GM12892 (cell line): ENCODE measurements at regions not wholly inside any gene's neighbourhood (a gene's known extent, or its start where the extent isn't known, plus 50 kb on each side); places are given as distances from the start of the nearest gene placed in this dataset.

Experiments used
- DNase-seq: peaks from one replicate; pipeline ENCODE4 v3.0.0; 2011; ENCODE audit not compliant: insufficient read length
- FAIRE-seq: peaks from 2 replicates; lab custom pipeline; 2011; peaks lifted over from hg19 to GRCh38; lab: Jason Lieb, UNC
- POLR2A ChIP-seq: IDR thresholded peaks from 2 replicates; pipeline ENCODE4 v1.6.1; 2011; ENCODE audit warnings: low read depth, low read length, control low read depth
- POLR2AphosphoS5 ChIP-seq: IDR thresholded peaks from 2 replicates; pipeline ENCODE4 v1.6.1; 2011; ENCODE audit warnings: low read depth, low read length, control low read depth
- TAF1 ChIP-seq: IDR thresholded peaks from 2 replicates; pipeline ENCODE4 v1.6.1; 2011; ENCODE audit warnings: low read depth, mild to moderate bottlenecking, control low read depth, low read length, borderline replicate concordance

DNA sequence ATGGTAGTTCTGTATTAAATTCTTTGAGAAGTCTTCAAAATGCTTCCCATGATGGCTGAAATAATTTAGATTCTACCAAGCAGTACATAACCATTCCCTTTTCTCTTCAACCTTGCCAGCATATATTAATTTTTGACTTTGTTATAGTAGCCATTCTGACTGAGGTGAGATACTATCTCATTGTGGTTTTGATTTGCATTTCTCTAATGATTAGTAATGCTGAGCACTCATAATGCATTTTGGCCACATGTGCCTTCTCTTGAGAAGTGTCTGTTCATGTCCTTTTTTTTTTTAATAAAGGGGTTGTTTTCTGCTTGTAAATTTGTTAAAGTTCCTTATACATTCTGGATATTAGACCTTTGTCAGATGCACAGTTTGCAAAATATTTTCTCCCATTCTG, 173.9 kb downstream of the CALCRL start:
- TF ChIP-seq POLR2AphosphoS5 = no peak
- TF ChIP-seq POLR2A = no peak
- TF ChIP-seq TAF1 = no peak
- DNase-seq = no peak
- FAIRE-seq = no peak

DNA sequence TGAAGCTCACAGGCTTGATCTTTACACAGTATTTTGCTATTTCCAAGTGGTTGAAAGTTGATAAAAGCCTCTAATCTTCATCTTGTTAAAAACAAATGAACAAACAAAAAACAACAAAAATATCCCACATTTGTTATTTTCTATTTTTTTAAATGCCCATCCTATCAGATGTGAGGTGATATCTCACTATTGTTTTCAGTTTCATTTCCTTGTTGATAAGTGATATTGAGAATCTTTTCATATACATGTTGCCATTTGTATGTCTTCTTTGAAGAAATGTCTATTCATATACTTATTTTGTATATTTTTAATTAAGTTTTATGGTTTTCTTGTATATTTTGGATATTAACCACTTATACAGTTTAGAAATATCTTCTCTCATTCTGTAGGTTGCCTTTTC, 175.8 kb downstream of the CALCRL start:
- TF ChIP-seq POLR2A (no peak), POLR2AphosphoS5 (no peak), TAF1 (no peak)
- DNase-seq = no peak
- FAIRE-seq = no peak

DNA sequence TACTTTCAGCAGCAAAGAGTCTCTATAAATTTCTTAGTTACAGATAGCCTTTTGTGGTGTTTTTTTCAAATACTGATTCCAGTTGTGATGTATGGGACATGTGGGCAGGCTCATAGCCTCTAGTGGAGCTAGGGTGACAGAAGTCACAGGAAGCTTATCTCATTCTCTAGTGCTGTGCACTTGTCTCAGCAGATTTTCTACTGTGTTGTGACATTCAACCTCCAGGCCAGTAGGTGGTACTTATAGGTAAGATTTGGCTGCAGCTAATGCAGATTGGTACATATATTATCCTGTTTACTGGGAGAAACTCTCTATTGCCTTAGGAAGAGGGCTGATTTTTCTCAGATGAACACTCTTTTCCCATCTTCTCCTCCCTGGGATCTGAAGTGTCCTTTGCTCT, 176.2 kb downstream of the CALCRL start:
- no peak for DNase-seq
- no peak for TF ChIP-seq TAF1
- no peak for TF ChIP-seq POLR2A
- no peak for TF ChIP-seq POLR2AphosphoS5

DNA sequence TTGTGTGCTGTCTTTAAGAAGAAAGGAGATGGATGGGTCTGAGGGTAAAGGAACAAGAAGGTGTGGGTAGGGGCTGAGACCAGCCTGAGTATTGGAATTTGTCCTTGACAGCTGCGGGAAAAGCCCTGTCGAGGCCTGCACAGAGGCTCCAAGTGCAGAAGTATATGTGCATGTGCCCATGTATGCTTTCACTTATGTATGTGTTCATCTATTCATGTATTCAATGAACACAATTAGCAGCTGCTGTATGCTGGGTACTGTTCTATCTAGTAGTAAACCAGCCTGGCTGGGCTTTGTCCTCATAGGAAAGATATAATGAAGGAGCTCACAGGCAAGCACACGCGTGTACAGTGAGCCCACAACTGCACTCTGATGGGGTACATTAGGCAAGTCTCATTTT, 181.4 kb downstream of the CALCRL start:
- TF ChIP-seq POLR2AphosphoS5 (no peak), POLR2A (no peak), TAF1 (no peak)
- DNase-seq (no peak), FAIRE-seq (no peak)

More for the DNA sequence above, 176.2 kb downstream of the CALCRL start:
- no peak for FAIRE-seq

- no peak for DNase-seq
- no peak for FAIRE-seq
- TF ChIP-seq TAF1 (no peak), POLR2AphosphoS5 (no peak), POLR2A (no peak)
These were observed 181.9 kb downstream of the CALCRL start for GRCh38 chr2:187266147-187266546.

DNA sequence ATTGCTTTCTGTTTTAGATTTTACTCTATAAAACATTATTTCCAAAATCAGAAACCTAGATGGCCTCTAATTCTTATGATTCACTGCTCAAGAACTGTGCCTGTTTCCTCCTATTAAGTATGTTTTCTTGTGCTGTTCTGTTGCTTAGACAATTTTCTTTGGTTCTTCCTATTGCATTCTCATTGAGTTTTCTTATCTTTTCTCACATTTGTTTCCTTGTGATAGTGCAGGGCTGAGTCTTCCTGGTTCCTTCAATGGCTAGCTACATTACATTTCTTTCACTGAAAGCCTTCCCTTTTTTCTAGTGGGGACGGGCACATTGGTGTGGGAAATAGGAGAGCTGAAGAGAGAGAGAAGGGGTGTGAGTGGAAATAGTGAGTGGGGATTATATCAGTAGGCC, 183.4 kb downstream of the CALCRL start:
- DNase-seq (no peak), FAIRE-seq (no peak)
- no peak for TF ChIP-seq POLR2AphosphoS5
- no peak for TF ChIP-seq TAF1
- no peak for TF ChIP-seq POLR2A

DNA sequence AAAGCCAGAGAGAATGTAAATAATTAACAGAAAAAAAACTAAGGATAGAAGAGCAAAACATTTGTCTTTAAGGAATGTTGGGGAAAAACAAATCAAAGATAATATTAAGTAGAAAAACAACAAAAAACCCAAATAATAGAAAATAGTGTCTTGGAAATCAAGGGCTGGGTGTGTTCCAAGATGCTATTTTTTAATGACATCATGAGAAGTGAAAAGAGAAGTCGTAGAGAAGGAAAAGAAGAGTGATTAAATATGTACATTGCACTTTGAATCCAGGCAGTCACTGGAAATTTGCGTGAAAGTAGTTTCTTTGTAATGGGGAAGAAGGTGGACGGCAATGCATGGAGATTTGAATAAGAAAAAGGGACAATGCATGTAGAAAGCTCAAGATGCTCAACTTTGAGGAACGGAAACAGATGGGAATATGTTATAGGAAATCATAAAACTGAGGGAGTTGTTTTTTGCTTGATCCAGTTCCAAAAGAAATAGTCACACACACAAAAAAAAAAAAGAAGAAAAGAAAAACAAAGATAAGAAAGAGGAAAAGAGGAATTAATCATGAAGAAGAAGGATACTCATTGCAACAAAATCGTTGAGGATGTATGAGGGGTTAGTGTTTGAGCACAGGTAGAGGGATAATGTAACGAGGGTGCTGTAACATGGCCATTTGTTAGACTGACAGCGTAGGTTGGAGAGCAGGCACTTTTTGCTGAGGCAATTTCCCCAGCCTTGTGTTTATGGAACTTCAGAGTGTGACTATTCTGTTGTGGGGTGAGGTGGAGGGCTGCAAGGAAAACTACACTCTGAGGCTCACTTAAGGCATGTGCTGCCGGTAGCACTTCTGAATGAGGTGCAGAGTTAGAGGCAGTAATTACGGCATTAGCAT, 184.1 kb downstream of the CALCRL start:
- DNase-seq (no peak), FAIRE-seq (no peak)
- TF ChIP-seq POLR2A = no peak

DNA sequence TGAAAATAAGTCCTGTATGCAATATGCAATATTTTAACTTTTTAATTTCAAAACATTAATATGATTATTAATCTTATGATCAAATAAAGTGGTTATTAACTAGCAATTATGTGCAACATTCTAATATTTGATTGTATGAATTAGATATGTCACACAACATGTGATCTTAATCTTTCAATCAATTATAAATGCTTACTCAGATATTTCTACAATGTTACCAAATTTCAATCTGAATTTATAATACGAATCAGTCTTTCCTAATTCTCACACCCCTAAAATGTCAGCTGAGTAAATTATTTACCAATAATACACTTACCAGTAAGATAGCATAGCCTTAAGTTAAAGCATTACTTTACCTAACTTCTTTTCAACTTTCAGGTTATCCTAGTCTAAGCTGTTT, 186.3 kb downstream of the CALCRL start:
- FAIRE-seq (no peak), DNase-seq (no peak)
- TF ChIP-seq POLR2AphosphoS5 = no peak

DNA sequence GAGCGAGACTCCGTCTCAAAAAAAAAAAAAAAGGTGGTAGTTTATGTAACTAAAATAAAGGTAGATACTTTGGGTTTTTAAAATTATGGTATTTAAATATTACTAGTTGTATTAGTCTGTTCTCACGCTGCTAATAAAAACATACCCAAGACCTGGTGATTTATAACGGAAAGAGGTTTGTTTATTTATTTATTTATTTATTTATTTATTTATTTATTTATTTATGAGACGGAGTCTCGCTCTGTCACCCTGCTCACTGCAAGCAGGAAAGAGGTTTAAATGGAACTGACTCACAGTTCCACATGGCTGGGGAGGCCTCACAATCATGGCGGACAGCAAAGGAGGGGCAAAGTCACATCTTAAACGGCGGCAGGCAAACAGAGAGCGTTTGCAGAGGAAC, 196.0 kb downstream of the CALCRL start:
- DNase-seq (no peak), FAIRE-seq (no peak)
- TF ChIP-seq POLR2AphosphoS5 (no peak), TAF1 (no peak), POLR2A (no peak)

DNA sequence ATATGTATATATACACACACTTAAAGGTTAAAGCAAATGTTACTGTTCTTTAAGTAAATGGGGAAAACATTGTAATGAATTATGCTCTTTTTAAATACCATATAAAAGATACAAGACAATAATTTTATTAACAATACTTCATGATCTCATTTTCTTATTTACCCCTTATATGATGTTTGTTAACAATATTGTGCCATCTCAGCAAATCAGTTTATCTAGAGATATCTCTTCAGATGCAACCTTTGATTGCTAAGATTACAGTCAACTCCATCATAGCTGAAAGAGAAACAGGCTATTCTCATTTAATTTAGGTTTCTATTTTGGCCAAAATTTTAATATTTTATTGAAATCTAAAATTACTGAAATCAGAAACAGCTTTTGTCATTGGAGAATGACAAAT, 197.9 kb downstream of the CALCRL start:
- FAIRE-seq = no peak
- TF ChIP-seq TAF1 (no peak), POLR2A (no peak), POLR2AphosphoS5 (no peak)
- no peak for DNase-seq

GRCh38 chr2:187233811-187234210, 214.2 kb downstream of the CALCRL start:
- no peak for DNase-seq
- no peak for FAIRE-seq
- TF ChIP-seq POLR2AphosphoS5 (no peak), POLR2A (no peak), TAF1 (no peak)

DNA sequence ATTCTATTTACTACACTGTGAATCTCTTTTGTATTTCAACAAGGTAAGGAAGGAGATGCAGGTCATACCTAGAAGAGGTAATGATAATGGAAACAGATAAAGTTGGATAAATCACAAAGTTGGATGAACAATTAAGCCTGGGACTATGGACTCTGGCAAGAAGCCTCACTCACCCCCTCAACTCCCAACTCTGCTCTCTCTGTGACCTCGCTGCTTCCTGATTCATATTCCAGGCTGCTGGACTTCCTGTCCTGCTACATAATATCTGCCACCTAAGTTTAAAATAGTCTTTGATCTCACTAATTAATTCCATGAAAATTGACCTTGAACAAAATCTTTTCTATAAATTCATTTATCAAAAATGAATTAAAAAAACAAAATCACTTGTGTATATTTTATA, 215.3 kb downstream of the CALCRL start:
- TF ChIP-seq POLR2AphosphoS5 (no peak), TAF1 (no peak), POLR2A (no peak)
- no peak for FAIRE-seq

GRCh38 chr2:187230088-187230487, 218.0 kb downstream of the CALCRL start:
- TF ChIP-seq POLR2AphosphoS5 (no peak), TAF1 (no peak), POLR2A (no peak)
- no peak for DNase-seq
- no peak for FAIRE-seq

More for the DNA sequence above, 215.3 kb downstream of the CALCRL start:
- DNase-seq = no peak
